Memory B cell (primary cell): ENCODE measurements at regions not wholly inside any gene's neighbourhood (a gene's known extent, or its start where the extent isn't known, plus 50 kb on each side); places are given as distances from the start of the nearest gene placed in this dataset.

Experiments
- ATAC-seq: fragments of 150-1000 bp; cut with Tn5 transposase; 2 replicates; pipeline ENCODE4 v1.10.0; 2021; ENCODE audit warnings: low read depth, mild to moderate bottlenecking, moderate library complexity
- DNase-seq, 2 donors: peaks; one replicate each; pipeline ENCODE4 v3.0.0; 2022; ENCODE audit warnings: low spot score in 2 of 2
- H3K27ac Mint-ChIP-seq: one replicate; pipeline ENCODE4 v1.8.0; 2022; ENCODE audit warnings: mild to moderate bottlenecking, moderate library complexity, mixed read lengths
- H3K27me3 Mint-ChIP-seq: one replicate; pipeline ENCODE4 v1.8.0; 2022; ENCODE audit warnings: mixed read lengths
- H3K36me3 Mint-ChIP-seq: one replicate; pipeline ENCODE4 v1.8.0; 2022; ENCODE audit warnings: mild to moderate bottlenecking, mixed read lengths
- H3K4me1 Mint-ChIP-seq: one replicate; pipeline ENCODE4 v1.8.0; 2022; ENCODE audit warnings: mixed read lengths
- H3K4me3 Mint-ChIP-seq: one replicate; pipeline ENCODE4 v1.8.0; 2022; ENCODE audit warnings: mild to moderate bottlenecking, moderate library complexity, mixed read lengths
- H3K9me3 Mint-ChIP-seq: one replicate; pipeline ENCODE4 v1.8.0; 2022; ENCODE audit warnings: mixed read lengths

GRCh38 chr15:81987628-81988027 is 58.2 kb downstream of the MEX3B start:
- DNase-seq: no peak
- H3K4me1 Mint-ChIP-seq: no peaks in the 10 kb centered on the region
- H3K27ac Mint-ChIP-seq: no peak overlapping the region
- peaks cover 9% of the 10 kb centered on the region for H3K27me3 Mint-ChIP-seq
- peaks cover 2% of the 10 kb centered on the region for H3K36me3 Mint-ChIP-seq
- H3K4me3 Mint-ChIP-seq: no peak overlapping the region
- ATAC-seq: no peak
- H3K9me3 Mint-ChIP-seq: peaks cover 9% of the 10 kb centered on the region

- peaks cover 11% of the 10 kb centered on the region for H3K27me3 Mint-ChIP-seq
- DNase-seq: no peak
- H3K4me3 Mint-ChIP-seq: no peak overlapping the region
- H3K4me1 Mint-ChIP-seq: no peaks in the 10 kb centered on the region
- no peak for ATAC-seq
- no peak overlapping the region for H3K27ac Mint-ChIP-seq
- H3K9me3 Mint-ChIP-seq: peaks cover 6% of the 10 kb centered on the region
- peaks cover 2% of the 10 kb centered on the region for H3K36me3 Mint-ChIP-seq
Observed at GRCh38 chr15:81983497-81983896, 62.3 kb downstream of the MEX3B start.

GRCh38 chr15:81982808-81983207 is 63.0 kb downstream of the MEX3B start:
- Mint-ChIP-seq H3K27ac (no peak overlapping the region), H3K9me3 (peaks cover 8% of the 10 kb centered on the region), H3K4me1 (no peaks in the 10 kb centered on the region), H3K27me3 (peaks cover 7% of the 10 kb centered on the region), H3K4me3 (no peak overlapping the region), H3K36me3 (peaks cover 4% of the 10 kb centered on the region)
- DNase-seq (no peak), ATAC-seq (no peak)

- Mint-ChIP-seq H3K4me3 (no peak overlapping the region), H3K4me1 (no peaks in the 10 kb centered on the region), H3K9me3 (peaks cover 10% of the 10 kb centered on the region), H3K27me3 (peaks cover 6% of the 10 kb centered on the region), H3K36me3 (peaks cover 4% of the 10 kb centered on the region), H3K27ac (no peak overlapping the region)
- no peak for DNase-seq
- no peak for ATAC-seq
Observed at GRCh38 chr15:81981908-81982307, 63.9 kb downstream of the MEX3B start.

GRCh38 chr15:81977464-81977863 is 68.4 kb downstream of the MEX3B start:
- H3K9me3 Mint-ChIP-seq: peaks cover 20% of the 10 kb centered on the region
- no peak overlapping the region for H3K27ac Mint-ChIP-seq
- no peak for ATAC-seq
- H3K27me3 Mint-ChIP-seq: peaks cover 2% of the 10 kb centered on the region
- H3K4me1 Mint-ChIP-seq: no peaks in the 10 kb centered on the region
- DNase-seq: no peak
- peaks cover 9% of the 10 kb centered on the region for H3K36me3 Mint-ChIP-seq
- no peak overlapping the region for H3K4me3 Mint-ChIP-seq

GRCh38 chr15:81968691-81969090 is 77.1 kb downstream of the MEX3B start:
- Mint-ChIP-seq H3K36me3 (peaks cover 5% of the 10 kb centered on the region), H3K27ac (no peak overlapping the region), H3K9me3 (peaks cover 8% of the 10 kb centered on the region), H3K4me3 (no peak overlapping the region), H3K4me1 (no peaks in the 10 kb centered on the region), H3K27me3 (peaks cover 1% of the 10 kb centered on the region)
- ATAC-seq (no peak), DNase-seq (no peak)

GRCh38 chr15:81966631-81967030 is 79.2 kb downstream of the MEX3B start:
- Mint-ChIP-seq H3K4me1 (no peaks in the 10 kb centered on the region), H3K9me3 (no peaks in the 10 kb centered on the region), H3K36me3 (no peaks in the 10 kb centered on the region), H3K27ac (no peak overlapping the region), H3K27me3 (peaks cover 6% of the 10 kb centered on the region), H3K4me3 (no peak overlapping the region)
- no peak for DNase-seq
- no peak for ATAC-seq

- Mint-ChIP-seq H3K4me3 (no peak overlapping the region), H3K27ac (no peak overlapping the region), H3K4me1 (no peaks in the 10 kb centered on the region), H3K9me3 (no peaks in the 10 kb centered on the region), H3K36me3 (no peaks in the 10 kb centered on the region), H3K27me3 (peaks cover 8% of the 10 kb centered on the region)
- DNase-seq (no peak), ATAC-seq (no peak)
Observed at GRCh38 chr15:81962482-81962881, 83.3 kb downstream of the MEX3B start.

GRCh38 chr15:81959196-81959595 is 86.6 kb downstream of the MEX3B start:
- ATAC-seq: no peak
- Mint-ChIP-seq H3K4me3 (no peak overlapping the region), H3K4me1 (no peaks in the 10 kb centered on the region), H3K27ac (no peak overlapping the region), H3K9me3 (no peaks in the 10 kb centered on the region), H3K27me3 (peaks cover 8% of the 10 kb centered on the region), H3K36me3 (no peaks in the 10 kb centered on the region)
- DNase-seq: no peak

- ATAC-seq (no peak), DNase-seq (no peak)
- Mint-ChIP-seq H3K9me3 (no peaks in the 10 kb centered on the region), H3K4me3 (no peak overlapping the region), H3K4me1 (no peaks in the 10 kb centered on the region), H3K27ac (no peak overlapping the region), H3K36me3 (no peaks in the 10 kb centered on the region), H3K27me3 (peaks cover 7% of the 10 kb centered on the region)
Observed at GRCh38 chr15:81957698-81958097, 88.1 kb downstream of the MEX3B start.

GRCh38 chr15:81955382-81956062 is 90.3 kb downstream of the MEX3B start:
- Mint-ChIP-seq H3K4me1 (no peaks in the 10 kb centered on the region), H3K27me3 (peaks cover 9% of the 10 kb centered on the region), H3K27ac (no peak overlapping the region), H3K36me3 (no peaks in the 10 kb centered on the region), H3K4me3 (no peak overlapping the region), H3K9me3 (no peaks in the 10 kb centered on the region)
- ATAC-seq: no peak
- DNase-seq: no peak

GRCh38 chr15:81954158-81954783 is 91.5 kb downstream of the MEX3B start:
- H3K27me3 Mint-ChIP-seq: peaks cover 9% of the 10 kb centered on the region
- no peaks in the 10 kb centered on the region for H3K4me1 Mint-ChIP-seq
- no peak overlapping the region for H3K4me3 Mint-ChIP-seq

GRCh38 chr15:81950841-81951414 is 94.9 kb downstream of the MEX3B start:
- H3K27me3 Mint-ChIP-seq: peaks cover 9% of the 10 kb centered on the region
- no peaks in the 10 kb centered on the region for H3K9me3 Mint-ChIP-seq
- DNase-seq: no peak
- H3K4me3 Mint-ChIP-seq: no peak overlapping the region
- H3K36me3 Mint-ChIP-seq: no peaks in the 10 kb centered on the region
- peaks cover 4% of the 10 kb centered on the region for H3K4me1 Mint-ChIP-seq
- ATAC-seq: no peak
- H3K27ac Mint-ChIP-seq: no peak overlapping the region

More at GRCh38 chr15:81954158-81954783, 91.5 kb downstream of the MEX3B start:
- Mint-ChIP-seq H3K36me3 (no peaks in the 10 kb centered on the region), H3K27ac (no peak overlapping the region), H3K9me3 (no peaks in the 10 kb centered on the region)
- no peak for DNase-seq
- no peak for ATAC-seq

GRCh38 chr15:81948751-81949150 is 97.1 kb downstream of the MEX3B start:
- H3K4me1 Mint-ChIP-seq: peaks cover 4% of the 10 kb centered on the region
- DNase-seq: no peak
- H3K9me3 Mint-ChIP-seq: no peaks in the 10 kb centered on the region
- no peak overlapping the region for H3K27ac Mint-ChIP-seq
- H3K4me3 Mint-ChIP-seq: no peak overlapping the region
- peaks cover 10% of the 10 kb centered on the region for H3K27me3 Mint-ChIP-seq
- no peak for ATAC-seq
- H3K36me3 Mint-ChIP-seq: no peaks in the 10 kb centered on the region

- Mint-ChIP-seq H3K36me3 (no peaks in the 10 kb centered on the region), H3K27me3 (peaks cover 10% of the 10 kb centered on the region), H3K4me3 (no peak overlapping the region), H3K4me1 (peaks cover 4% of the 10 kb centered on the region), H3K27ac (no peak overlapping the region), H3K9me3 (no peaks in the 10 kb centered on the region)
- ATAC-seq: no peak
- no peak for DNase-seq
Observed at GRCh38 chr15:81948222-81948621, 97.6 kb downstream of the MEX3B start.
